Astrocyte of the spinal cord (primary cell): ENCODE measurements at regions not wholly inside any gene's neighbourhood (a gene's known extent, or its start where the extent isn't known, plus 50 kb on each side); places are given as distances from the start of the nearest gene placed in this dataset.

Experiments used
- DNase-seq: peaks from one replicate; pipeline ENCODE4 v3.0.0; 2011; ENCODE audit warnings: low read depth, low spot score
- H3K4me3 ChIP-seq: 2 replicates; pipeline ENCODE4 v1.5.1; 2011; ENCODE audit warnings: low read depth, mild to moderate bottlenecking, low read length, moderate library complexity
- CTCF ChIP-seq: IDR thresholded peaks from 2 replicates; pipeline ENCODE4 v1.5.1; 2012; ENCODE audit warnings: low read depth, mild to moderate bottlenecking, low read length, inconsistent platforms
- in situ Hi-C: cut with HindIII; loops from 2 replicates; pipeline ENCODE4 v1.10.0; 2017; ENCODE audit warnings: low sequenced_read_pairs

GRCh38 chr1:192045131-192045530 is 113.1 kb upstream of the RGS18 start:
- DNase-seq: no peak
- H3K4me3 ChIP-seq: no peak overlapping the region
- TF ChIP-seq CTCF: no peak
- in situ Hi-C loops: no loop called here

- TF ChIP-seq CTCF: no peak
- peak; percentile 16 for DNase-seq
These were observed 104.7 kb upstream of the RGS18 start for GRCh38 chr1:192053531-192053971.

GRCh38 chr1:192057766-192058165 is 100.5 kb upstream of the RGS18 start:
- no peak for TF ChIP-seq CTCF
- in situ Hi-C loops: no loop called here
- DNase-seq: no peak
- H3K4me3 ChIP-seq: no peak overlapping the region

More at GRCh38 chr1:192053531-192053971, 104.7 kb upstream of the RGS18 start:
- no peak overlapping the region for H3K4me3 ChIP-seq
- in situ Hi-C loops: no loop called here

GRCh38 chr1:192059407-192059806 is 98.9 kb upstream of the RGS18 start:
- in situ Hi-C loops: no loop called here
- TF ChIP-seq CTCF: no peak
- H3K4me3 ChIP-seq: no peak overlapping the region
- DNase-seq: no peak

- in situ Hi-C loops: no loop called here
- TF ChIP-seq CTCF: no peak
- DNase-seq: no peak
- no peak overlapping the region for H3K4me3 ChIP-seq
These were observed 96.7 kb upstream of the RGS18 start for GRCh38 chr1:192061556-192061955.

- no peak for TF ChIP-seq CTCF
- in situ Hi-C loops: no loop called here
- no peak for DNase-seq
- H3K4me3 ChIP-seq: no peak overlapping the region
These were observed 93.2 kb upstream of the RGS18 start for GRCh38 chr1:192065087-192065486.

GRCh38 chr1:192066202-192066601 is 92.1 kb upstream of the RGS18 start:
- in situ Hi-C loops: no loop called here
- no peak for DNase-seq
- no peak for TF ChIP-seq CTCF
- H3K4me3 ChIP-seq: no peak overlapping the region
